ENCODE measurements at regions not wholly inside any gene's neighbourhood (a gene's known extent, or its start where the extent isn't known, plus 50 kb on each side); places are given as distances from the start of the nearest gene placed in this dataset.

- Histone ChIP-seq H3K36me3 (no peaks in the 10 kb centered on the region), H3K4me3 (ENCODE audit: low read depth, low read length) (no peak overlapping the region), H3K9me3 (no peaks in the 10 kb centered on the region), H3K4me1 (peaks cover 7% of the 10 kb centered on the region; the same call in 1 of the 2 replicates), H3K27me3 (no peaks in the 10 kb centered on the region)
- no peak for TF ChIP-seq CTCF (IDR thresholded peaks at IDR 0.05; ENCODE audit: low read depth, low read length)
- no peak for DNase-seq
These were observed 133.4 kb upstream of the FRMD6 start for GRCh38 chr14:51518280-51518679.

GRCh38 chr14:51518711-51519110 is 133.0 kb upstream of the FRMD6 start:
- H3K9me3 ChIP-seq: no peaks in the 10 kb centered on the region
- no peak for DNase-seq
- H3K4me3 ChIP-seq (ENCODE audit: low read depth, low read length): no peak overlapping the region
- no peaks in the 10 kb centered on the region for H3K36me3 ChIP-seq
- TF ChIP-seq CTCF (IDR thresholded peaks at IDR 0.05; ENCODE audit: low read depth, low read length): no peak
- H3K27me3 ChIP-seq: no peaks in the 10 kb centered on the region
- H3K4me1 ChIP-seq: peaks cover 7% of the 10 kb centered on the region; the same call in 1 of the 2 replicates

GRCh38 chr14:51520087-51520486 is 131.6 kb upstream of the FRMD6 start:
- peaks cover 7% of the 10 kb centered on the region; the same call in 1 of the 2 replicates for H3K4me1 ChIP-seq
- no peak for DNase-seq
- H3K9me3 ChIP-seq: no peaks in the 10 kb centered on the region
- H3K4me3 ChIP-seq (ENCODE audit: low read depth, low read length): no peak overlapping the region
- H3K36me3 ChIP-seq: no peaks in the 10 kb centered on the region
- no peak for TF ChIP-seq CTCF (IDR thresholded peaks at IDR 0.05; ENCODE audit: low read depth, low read length)
- no peaks in the 10 kb centered on the region for H3K27me3 ChIP-seq

GRCh38 chr14:51521764-51522163 is 129.9 kb upstream of the FRMD6 start:
- no peak for DNase-seq
- TF ChIP-seq CTCF (IDR thresholded peaks at IDR 0.05; ENCODE audit: low read depth, low read length): no peak

GRCh38 chr14:51523243-51523642 is 128.5 kb upstream of the FRMD6 start:
- Histone ChIP-seq H3K27me3 (no peaks in the 10 kb centered on the region), H3K9me3 (no peaks in the 10 kb centered on the region), H3K4me1 (no peaks in the 10 kb centered on the region), H3K36me3 (no peaks in the 10 kb centered on the region), H3K4me3 (ENCODE audit: low read depth, low read length) (no peak overlapping the region)
- TF ChIP-seq CTCF (IDR thresholded peaks at IDR 0.05; ENCODE audit: low read depth, low read length): no peak
- no peak for DNase-seq

More at GRCh38 chr14:51521764-51522163, 129.9 kb upstream of the FRMD6 start:
- 0 out of 2 replicates have a peak, but pooled peaks cover 3% of the 10 kb centered on the region for H3K4me1 ChIP-seq
- no peak overlapping the region for H3K4me3 ChIP-seq (ENCODE audit: low read depth, low read length)
- no peaks in the 10 kb centered on the region for H3K9me3 ChIP-seq
- H3K27me3 ChIP-seq: no peaks in the 10 kb centered on the region
- H3K36me3 ChIP-seq: no peaks in the 10 kb centered on the region

- Histone ChIP-seq H3K4me3 (ENCODE audit: low read depth, low read length) (no peak overlapping the region), H3K9me3 (peaks cover 2% of the 10 kb centered on the region; the same call in 1 of the 2 replicates), H3K4me1 (peaks cover 4% of the 10 kb centered on the region; the same call in 1 of the 2 replicates), H3K27me3 (no peaks in the 10 kb centered on the region), H3K36me3 (no peaks in the 10 kb centered on the region)
- no peak for TF ChIP-seq CTCF (IDR thresholded peaks at IDR 0.05; ENCODE audit: low read depth, low read length)
- DNase-seq: no peak
These were observed 126.0 kb upstream of the FRMD6 start for GRCh38 chr14:51525739-51526138.

Data from BE2C (cell line).